Thymus (tissue), 11 donors: ENCODE measurements at regions not wholly inside any gene's neighbourhood (a gene's known extent, or its start where the extent isn't known, plus 50 kb on each side); places are given as distances from the start of the nearest gene placed in this dataset.

Experiments used
- DNase-seq, 9 donors: peaks; one replicate each; pipeline ENCODE4 v3.0.0-alpha.2; 2013; ENCODE audit warnings: low spot score in 9 of 9, low read depth in 6 of 9, missing footprints in 1 of 9
- H3K27ac ChIP-seq, 2 donors: one replicate each; pipeline ENCODE4 v1.5.1; 2013; ENCODE audit warnings: control low read depth in 1 of 2, low read depth in 1 of 2, low read length in 1 of 2, mild to moderate bottlenecking in 1 of 2, moderate library complexity in 1 of 2
- H3K27me3 ChIP-seq, 2 donors: one replicate each; pipeline ENCODE4 v1.5.1; 2013; ENCODE audit warnings: low read length in 1 of 2; ENCODE audit not compliant: control insufficient read depth in 2 of 2, insufficient read depth in 1 of 2
- H3K36me3 ChIP-seq, 2 donors: one replicate each; pipeline ENCODE4 v1.5.1; 2013; ENCODE audit warnings: low read length in 1 of 2, mild to moderate bottlenecking in 1 of 2, moderate library complexity in 1 of 2; ENCODE audit not compliant: control insufficient read depth in 2 of 2, insufficient read depth in 2 of 2
- H3K4me1 ChIP-seq, 2 donors: one replicate each; pipeline ENCODE4 v1.5.1; 2013; ENCODE audit warnings: low read length in 2 of 2; ENCODE audit not compliant: control insufficient read depth in 2 of 2, insufficient read depth in 2 of 2
- H3K4me3 ChIP-seq, 2 donors: one replicate each; pipeline ENCODE4 v1.5.1; 2013; ENCODE audit warnings: low read length in 2 of 2, control low read depth in 1 of 2, mild to moderate bottlenecking in 1 of 2
- H3K9me3 ChIP-seq, 2 donors: one replicate each; pipeline ENCODE4 v1.5.1; 2013; ENCODE audit warnings: low read length in 1 of 2, mild to moderate bottlenecking in 1 of 2; ENCODE audit not compliant: control insufficient read depth in 2 of 2, insufficient read depth in 1 of 2
- WGBS: extraction: QIAGEN DNeasy Blood & Tissue Kit; methylation state at CpG from one replicate; pipeline ENCODE4 v1.1.7; 2013; 5-methylcytosine and 5-hydroxymethylcytosine counted together
- donor health status: healthy.

- Histone ChIP-seq H3K4me1 (no peaks in the 10 kb centered on the region), H3K36me3 (no peaks in the 10 kb centered on the region), H3K27ac (no peak overlapping the region), H3K4me3 (no peak overlapping the region), H3K27me3 (no peaks in the 10 kb centered on the region), H3K9me3 (no peaks in the 10 kb centered on the region)
- no peak for DNase-seq
- WGBS = 97% methylated on average over 4 of the region's 4 CpGs
Observed at GRCh38 chr6:134729561-134729960, 220.3 kb downstream of the ALDH8A1 start.

- Histone ChIP-seq H3K36me3 (no peaks in the 10 kb centered on the region), H3K27me3 (no peaks in the 10 kb centered on the region), H3K4me3 (no peak overlapping the region), H3K27ac (no peak overlapping the region), H3K4me1 (no peaks in the 10 kb centered on the region), H3K9me3 (no peaks in the 10 kb centered on the region)
- DNase-seq = no peak
- WGBS = 97% methylated on average over 2 of the region's 2 CpGs
Observed at GRCh38 chr6:134727081-134727480, 222.8 kb downstream of the ALDH8A1 start.

GRCh38 chr6:134725590-134725989 is 224.3 kb downstream of the ALDH8A1 start:
- Histone ChIP-seq H3K36me3 (no peaks in the 10 kb centered on the region), H3K4me1 (no peaks in the 10 kb centered on the region), H3K27ac (no peak overlapping the region), H3K4me3 (no peak overlapping the region), H3K27me3 (no peaks in the 10 kb centered on the region), H3K9me3 (no peaks in the 10 kb centered on the region)
- DNase-seq = no peak
- WGBS = 97% methylated on average over 1 of the region's 1 CpG

GRCh38 chr6:134724771-134725340 is 225.0 kb downstream of the ALDH8A1 start:
- DNase-seq = peak in 2 of 9 donors; percentile 6 to 31
- H3K9me3 ChIP-seq = no peaks in the 10 kb centered on the region
- H3K4me3 ChIP-seq = no peak overlapping the region
- no peak overlapping the region for H3K27ac ChIP-seq
- H3K4me1 ChIP-seq = no peaks in the 10 kb centered on the region
- WGBS = 43% methylated on average over 8 of the region's 8 CpGs
- H3K27me3 ChIP-seq = no peaks in the 10 kb centered on the region
- H3K36me3 ChIP-seq = no peaks in the 10 kb centered on the region

- 96% methylated on average over 3 of the region's 3 CpGs for WGBS
- no peaks in the 10 kb centered on the region for H3K27me3 ChIP-seq
- H3K4me1 ChIP-seq = no peaks in the 10 kb centered on the region
- no peak overlapping the region for H3K27ac ChIP-seq
- H3K4me3 ChIP-seq = no peak overlapping the region
- H3K36me3 ChIP-seq = no peaks in the 10 kb centered on the region
- no peak for DNase-seq
- H3K9me3 ChIP-seq = no peaks in the 10 kb centered on the region
Observed at GRCh38 chr6:134723081-134723871, 226.6 kb downstream of the ALDH8A1 start.

GRCh38 chr6:134722200-134722870 is 227.6 kb downstream of the ALDH8A1 start:
- H3K4me3 ChIP-seq = no peak overlapping the region
- H3K27ac ChIP-seq = no peak overlapping the region
- WGBS = 94% methylated on average over 5 of the region's 5 CpGs
- H3K9me3 ChIP-seq = no peaks in the 10 kb centered on the region
- no peaks in the 10 kb centered on the region for H3K36me3 ChIP-seq
- H3K27me3 ChIP-seq = no peaks in the 10 kb centered on the region
- no peaks in the 10 kb centered on the region for H3K4me1 ChIP-seq
- no peak for DNase-seq

GRCh38 chr6:134721060-134721405 is 228.9 kb downstream of the ALDH8A1 start:
- H3K4me1 ChIP-seq = no peaks in the 10 kb centered on the region
- no peak for DNase-seq
- H3K36me3 ChIP-seq = no peaks in the 10 kb centered on the region
- H3K27ac ChIP-seq = no peak overlapping the region
- 95% methylated on average over 2 of the region's 2 CpGs for WGBS
- H3K4me3 ChIP-seq = no peak overlapping the region
- H3K9me3 ChIP-seq = no peaks in the 10 kb centered on the region
- H3K27me3 ChIP-seq = no peaks in the 10 kb centered on the region

GRCh38 chr6:134720353-134721059 is 229.4 kb downstream of the ALDH8A1 start:
- Histone ChIP-seq H3K4me1 (no peaks in the 10 kb centered on the region), H3K27ac (peak overlapping the region in 1 of 2 donors; percentile 5), H3K27me3 (no peaks in the 10 kb centered on the region), H3K4me3 (no peak overlapping the region), H3K36me3 (no peaks in the 10 kb centered on the region), H3K9me3 (no peaks in the 10 kb centered on the region)
- WGBS = 56% methylated on average over 4 of the region's 4 CpGs
- DNase-seq = no peak

- Histone ChIP-seq H3K27me3 (no peaks in the 10 kb centered on the region), H3K9me3 (no peaks in the 10 kb centered on the region), H3K4me3 (no peak overlapping the region), H3K27ac (no peak overlapping the region), H3K4me1 (no peaks in the 10 kb centered on the region), H3K36me3 (no peaks in the 10 kb centered on the region)
- 94% methylated on average over 2 of the region's 2 CpGs for WGBS
- DNase-seq = no peak
Observed at GRCh38 chr6:134719911-134720310, 230.0 kb downstream of the ALDH8A1 start.
